HG03439 (cell line): ENCODE measurements at regions not wholly inside any gene's neighbourhood (a gene's known extent, or its start where the extent isn't known, plus 50 kb on each side); places are given as distances from the start of the nearest gene placed in this dataset.
"Not testable (repeated sequence)": the region's sequence is repeated elsewhere in the genome, so short reads cannot be mapped to it uniquely, and the experiment has no call there.

Experiments used
- ATAC-seq: cut with Tn5 transposase; IDR thresholded peaks from one replicate; pipeline ENCODE4 v1.9.1; 2021; ENCODE audit warnings: mild to moderate bottlenecking, moderate library complexity; ENCODE audit not compliant: unreplicated experiment

GRCh38 chr16:76800196-76800595, 390.8 kb upstream of the MON1B start:
- no peak for ATAC-seq

GRCh38 chr16:76801357-76801756, 389.6 kb upstream of the MON1B start:
- no peak for ATAC-seq

GRCh38 chr16:76816475-76816874, 374.5 kb upstream of the MON1B start:
- ATAC-seq: no peak

DNA sequence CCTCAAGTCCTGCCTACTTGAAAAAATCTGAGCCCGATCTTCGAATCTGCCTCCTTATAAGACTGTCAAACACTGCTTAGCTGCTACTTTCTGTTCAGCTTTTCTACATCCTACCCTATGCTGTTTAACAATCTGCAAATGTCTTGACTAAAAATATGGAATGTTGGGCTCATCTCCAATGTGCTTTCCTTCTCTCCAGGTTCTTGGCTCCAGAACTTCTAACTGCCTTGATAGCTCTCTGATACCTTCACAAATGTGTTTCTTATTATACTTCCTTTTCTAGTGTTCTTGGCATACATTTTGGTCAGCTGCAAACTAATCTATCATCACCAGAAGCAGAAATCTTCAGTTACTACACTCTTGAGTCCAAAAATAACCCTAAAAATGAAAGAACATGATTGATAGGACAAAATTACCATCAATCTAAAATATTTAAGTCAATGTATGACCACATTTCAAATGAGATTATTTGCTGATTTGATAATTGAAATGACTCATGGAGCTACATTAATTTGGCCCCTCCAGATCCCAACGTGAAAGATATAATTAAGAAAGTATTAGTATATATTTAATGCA, 372.3 kb upstream of the MON1B start:
- ATAC-seq: no peak

GRCh38 chr16:76819226-76819916, 371.6 kb upstream of the MON1B start:
- ATAC-seq: no peak

GRCh38 chr16:76824221-76824620, 366.8 kb upstream of the MON1B start:
- ATAC-seq: no peak

DNA sequence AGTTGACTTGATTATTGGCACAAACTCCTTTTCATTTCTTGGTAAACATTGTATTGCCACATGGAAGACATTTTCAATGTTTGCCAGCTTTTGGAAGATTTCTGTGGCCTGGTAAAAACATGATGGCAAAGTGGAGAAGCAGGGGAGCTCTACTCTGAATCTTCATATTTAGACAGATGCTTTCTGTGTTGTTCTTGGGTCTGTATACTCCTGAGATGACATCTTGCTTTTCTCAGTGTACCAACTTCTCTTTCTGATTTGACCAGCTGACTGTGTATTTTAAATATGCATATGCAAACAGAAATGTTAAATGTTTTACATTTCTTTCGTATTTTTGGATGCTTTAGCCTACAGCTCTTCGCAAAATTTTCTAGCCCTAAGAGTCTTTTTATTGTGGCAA, 366.2 kb upstream of the MON1B start:
- no peak for ATAC-seq

GRCh38 chr16:76835339-76835738, 355.7 kb upstream of the MON1B start:
- no peak for ATAC-seq

GRCh38 chr16:76835779-76836300, 355.1 kb upstream of the MON1B start:
- ATAC-seq: no peak

- ATAC-seq: no peak
Measured at GRCh38 chr16:76837872-76838271, 353.1 kb upstream of the MON1B start.

DNA sequence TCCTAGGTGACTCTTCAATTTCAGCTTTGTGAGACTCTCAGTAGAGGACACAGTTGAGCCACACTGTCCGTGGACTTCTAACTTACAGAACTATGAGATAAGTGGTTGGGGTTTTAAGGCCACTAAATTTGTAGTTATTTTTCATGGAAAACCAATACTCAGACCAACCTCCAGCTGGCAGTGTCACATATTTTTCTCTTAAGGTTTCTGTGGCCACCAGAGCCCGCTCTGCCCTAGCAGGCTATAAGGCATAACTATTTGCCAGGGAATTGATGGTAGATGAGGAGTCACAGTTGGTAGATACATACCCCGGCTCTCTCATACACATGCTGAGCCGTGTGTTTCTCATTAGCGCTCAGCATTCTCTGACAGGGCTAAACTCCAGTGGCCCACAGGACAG, 336.8 kb upstream of the MON1B start:
- ATAC-seq: no peak

DNA sequence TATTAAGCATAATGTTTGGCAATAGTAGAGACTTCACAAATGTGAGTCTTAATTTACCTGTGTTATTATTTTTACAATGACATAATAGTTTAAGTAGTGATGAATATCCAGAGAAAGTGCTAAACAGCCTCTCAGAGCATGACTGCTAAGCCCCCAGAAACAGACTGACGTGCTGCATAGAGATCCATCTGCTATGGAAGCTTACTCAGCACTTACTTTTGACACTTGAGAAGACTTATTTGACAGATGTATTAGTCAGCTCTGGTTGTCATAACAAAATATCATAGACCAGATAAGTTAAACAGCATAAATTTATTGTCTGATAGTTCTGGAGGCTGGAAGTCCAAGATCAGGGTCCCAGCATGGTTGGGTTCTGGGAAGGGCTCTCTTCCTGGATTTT, 334.9 kb upstream of the MON1B start:
- no peak for ATAC-seq

DNA sequence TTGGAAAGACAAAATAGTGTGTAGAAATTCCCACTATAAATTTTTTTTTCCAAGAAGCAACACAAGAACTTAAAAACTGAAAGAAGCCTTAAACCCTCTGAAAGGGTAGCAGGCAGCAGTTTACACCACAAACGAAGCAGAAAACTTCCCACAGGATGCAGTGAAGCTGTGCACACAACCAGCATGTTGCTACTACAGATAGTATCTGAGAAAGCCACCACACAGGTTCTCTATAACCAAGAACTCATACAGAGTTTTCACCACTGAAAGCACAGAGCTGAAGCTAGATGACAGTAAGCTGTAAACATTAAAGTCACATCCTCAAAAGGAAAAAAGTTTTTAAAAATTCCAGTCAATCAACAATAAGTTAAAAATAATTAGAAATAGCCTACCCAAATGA, 333.6 kb upstream of the MON1B start:
- ATAC-seq: no peak

DNA sequence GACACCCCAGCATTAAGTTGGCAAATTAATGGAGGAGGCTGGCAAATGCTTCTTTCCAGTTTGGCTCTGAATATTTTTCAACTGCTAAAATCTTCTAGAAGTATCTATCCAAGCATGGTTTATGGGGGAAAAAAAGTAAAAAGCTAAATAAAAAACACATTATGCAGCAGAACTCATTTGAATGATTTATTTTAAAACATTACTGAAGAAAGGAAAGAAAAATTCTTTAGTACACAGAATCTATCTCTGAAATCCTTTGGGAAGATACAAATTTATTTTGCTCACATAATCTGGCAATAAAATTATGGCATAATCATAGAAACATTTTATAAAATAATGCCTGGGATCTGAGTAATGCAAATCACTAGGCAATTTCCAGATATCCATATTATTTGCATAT, 328.1 kb upstream of the MON1B start:
- ATAC-seq: no peak

GRCh38 chr16:76866994-76867393, 324.0 kb upstream of the MON1B start:
- ATAC-seq: no peak

GRCh38 chr16:76875898-76876297, 315.1 kb upstream of the MON1B start:
- ATAC-seq: no peak

DNA sequence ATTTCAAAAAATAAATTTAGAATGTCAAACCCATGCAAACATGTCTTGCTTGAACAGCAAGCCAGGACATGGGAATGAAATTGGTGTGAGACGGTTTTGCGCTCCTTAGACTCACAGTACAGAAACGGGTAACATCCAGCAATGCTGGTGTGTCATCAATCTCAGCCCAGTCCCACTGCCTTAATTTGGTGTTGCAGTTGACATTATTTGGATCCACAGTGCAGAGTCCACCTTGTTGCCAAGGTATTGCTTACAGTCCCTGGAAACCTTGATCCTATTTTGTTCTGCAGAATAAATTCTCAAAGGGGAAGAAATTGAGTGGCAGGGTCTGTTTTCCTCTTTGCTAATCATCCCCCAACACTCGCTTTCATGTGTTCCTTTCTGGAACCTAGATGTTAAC, 311.6 kb upstream of the MON1B start:
- no peak for ATAC-seq

- ATAC-seq: not testable (repeated sequence)
Measured at GRCh38 chr16:76880523-76880922, 310.5 kb upstream of the MON1B start.

GRCh38 chr16:76882105-76882504, 308.9 kb upstream of the MON1B start:
- no peak for ATAC-seq

- ATAC-seq: no peak
Measured at GRCh38 chr16:76883076-76883475, 307.9 kb upstream of the MON1B start.

DNA sequence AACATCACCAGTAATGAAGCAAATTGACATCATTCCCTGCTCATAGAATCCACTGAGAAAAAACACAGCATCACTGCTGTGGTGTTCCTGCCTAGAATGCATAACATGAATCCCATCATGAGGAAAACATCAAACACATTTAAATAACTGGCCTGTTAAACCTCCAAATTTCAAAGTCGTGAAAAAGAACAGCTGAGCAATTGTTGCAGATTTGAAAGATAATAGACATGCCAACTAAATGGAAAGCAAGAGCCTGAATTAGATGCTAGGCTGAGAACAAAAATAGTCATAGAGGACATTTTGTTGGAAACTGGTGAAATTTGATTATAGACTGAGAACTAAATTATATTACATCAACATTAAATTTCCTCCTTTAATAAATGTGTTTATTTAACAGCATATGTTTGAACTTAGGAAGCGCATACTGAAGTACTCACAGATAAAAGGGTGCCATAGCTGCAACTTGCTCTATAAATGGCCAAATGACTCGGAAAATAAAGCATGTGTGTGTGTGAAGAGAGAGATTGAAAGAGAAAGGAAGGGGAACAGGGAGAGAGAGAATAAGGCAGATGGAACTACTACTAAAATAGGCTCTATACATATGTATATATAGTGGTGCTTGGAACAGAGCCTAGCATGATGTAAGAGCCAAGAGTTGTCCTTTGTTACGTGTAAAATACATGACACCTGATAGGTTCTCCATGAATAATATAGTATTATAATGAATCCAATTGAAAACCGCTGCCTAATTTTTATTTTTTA, 305.0 kb upstream of the MON1B start:
- no peak for ATAC-seq

- no peak for ATAC-seq
Measured at GRCh38 chr16:76897816-76898215, 293.2 kb upstream of the MON1B start.
